Keratinocyte (primary cell): ENCODE measurements at regions not wholly inside any gene's neighbourhood (a gene's known extent, or its start where the extent isn't known, plus 50 kb on each side); places are given as distances from the start of the nearest gene placed in this dataset.

Experiments used
- CTCF ChIP-seq, 3 experiments: IDR thresholded peaks in 1 of 3; conservative IDR thresholded peaks in 1 of 3; optimal IDR thresholded peaks in 1 of 3; 2 replicates in 2 of 3; 3 replicates in 1 of 3; pipeline versions ENCODE3 to v1.5.1; 2011; ENCODE audit warnings: low read length in 3 of 3, mild to moderate bottlenecking in 3 of 3, moderate library complexity in 2 of 3, control low read depth in 1 of 3, inconsistent platforms in 1 of 3; ENCODE audit not compliant: insufficient read depth in 2 of 3; ENCODE audit errors: extremely low read depth in 1 of 3
- EZH2 ChIP-seq: IDR thresholded peaks from one replicate; pipeline ENCODE4 v1.6.1; 2012; ENCODE audit warnings: inconsistent platforms, mild to moderate bottlenecking, low read length, moderate library complexity

- TF ChIP-seq CTCF (optimal IDR thresholded peaks at IDR 0.05 in 1 of 3, IDR thresholded peaks at IDR 0.05 in 1 of 3, conservative IDR thresholded peaks at IDR 0.05 in 1 of 3; ENCODE audit: extremely low read depth in 1 of 3, insufficient read depth in 2 of 3, low read length in 3 of 3) (no peak), EZH2 (no peak)
Observed at GRCh38 chr9:684941-685340, 156.6 kb upstream of the DMRT1 start.
